ENCODE measurements at regions not wholly inside any gene's neighbourhood (a gene's known extent, or its start where the extent isn't known, plus 50 kb on each side); places are given as distances from the start of the nearest gene placed in this dataset.

DNA sequence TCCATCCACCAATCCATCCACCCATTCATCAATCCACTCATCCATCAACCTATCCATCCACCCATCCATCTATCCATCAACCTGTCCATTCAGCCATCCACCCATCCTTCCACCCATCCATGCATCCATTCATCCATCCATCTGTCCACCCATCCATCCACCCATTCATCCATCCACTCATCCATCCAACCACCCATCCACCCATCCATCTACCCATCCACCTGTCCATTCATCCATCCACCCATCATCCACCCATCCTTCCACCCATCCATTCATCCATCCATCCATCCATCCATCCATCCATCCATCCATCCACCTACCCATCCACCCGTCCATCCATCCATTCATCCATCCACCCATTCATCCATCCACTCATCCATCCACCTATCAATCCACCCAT, 195.8 kb downstream of the NXNL2 start:
- H3K36me3 ChIP-seq: no peaks in the 10 kb centered on the region
- DNase-seq: no peak
- TF ChIP-seq, protein P1, sequence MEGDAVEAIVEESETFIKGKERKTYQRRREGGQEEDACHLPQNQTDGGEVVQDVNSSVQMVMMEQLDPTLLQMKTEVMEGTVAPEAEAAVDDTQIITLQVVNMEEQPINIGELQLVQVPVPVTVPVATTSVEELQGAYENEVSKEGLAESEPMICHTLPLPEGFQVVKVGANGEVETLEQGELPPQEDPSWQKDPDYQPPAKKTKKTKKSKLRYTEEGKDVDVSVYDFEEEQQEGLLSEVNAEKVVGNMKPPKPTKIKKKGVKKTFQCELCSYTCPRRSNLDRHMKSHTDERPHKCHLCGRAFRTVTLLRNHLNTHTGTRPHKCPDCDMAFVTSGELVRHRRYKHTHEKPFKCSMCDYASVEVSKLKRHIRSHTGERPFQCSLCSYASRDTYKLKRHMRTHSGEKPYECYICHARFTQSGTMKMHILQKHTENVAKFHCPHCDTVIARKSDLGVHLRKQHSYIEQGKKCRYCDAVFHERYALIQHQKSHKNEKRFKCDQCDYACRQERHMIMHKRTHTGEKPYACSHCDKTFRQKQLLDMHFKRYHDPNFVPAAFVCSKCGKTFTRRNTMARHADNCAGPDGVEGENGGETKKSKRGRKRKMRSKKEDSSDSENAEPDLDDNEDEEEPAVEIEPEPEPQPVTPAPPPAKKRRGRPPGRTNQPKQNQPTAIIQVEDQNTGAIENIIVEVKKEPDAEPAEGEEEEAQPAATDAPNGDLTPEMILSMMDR (IDR thresholded peaks at IDR 0.05): no peak
- no peak for TF ChIP-seq POLR2A (IDR thresholded peaks at IDR 0.05)
- no peaks in the 10 kb centered on the region for H3K9me3 ChIP-seq
- H3K4me1 ChIP-seq: no peaks in the 10 kb centered on the region
- no peaks in the 10 kb centered on the region for H3K27me3 ChIP-seq
- intact Hi-C loops (cut with DNase I; ENCODE audit: low total_unique reads): no loop called here
- H3K27ac ChIP-seq: no peak overlapping the region
- no peak overlapping the region for H3K4me3 ChIP-seq

DNA sequence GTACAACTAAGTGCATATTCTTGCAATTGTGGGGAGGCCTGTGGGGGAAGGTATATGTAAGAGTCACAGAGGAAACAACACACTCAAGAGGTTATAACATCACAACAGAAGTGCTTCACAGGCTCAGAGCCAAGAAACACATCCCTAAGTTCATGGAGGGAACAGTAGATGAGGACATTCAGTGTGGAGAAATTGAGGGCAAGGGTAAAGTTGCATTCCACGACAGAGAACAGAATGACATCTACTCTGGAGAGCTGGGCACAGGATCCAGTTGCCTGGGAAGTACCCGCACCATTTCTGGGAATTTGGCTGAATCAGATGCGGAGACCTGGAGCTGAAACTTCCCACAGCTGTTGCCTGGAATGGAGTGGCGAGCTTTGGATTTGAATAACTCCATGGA, 197.2 kb downstream of the NXNL2 start:
- Histone ChIP-seq H3K27ac (no peak overlapping the region), H3K9me3 (no peaks in the 10 kb centered on the region), H3K4me1 (no peaks in the 10 kb centered on the region), H3K36me3 (no peaks in the 10 kb centered on the region), H3K4me3 (no peak overlapping the region), H3K27me3 (no peaks in the 10 kb centered on the region)
- intact Hi-C loops (cut with DNase I; ENCODE audit: low total_unique reads): no loop called here
- no peak for DNase-seq
- no peak for TF ChIP-seq POLR2A (IDR thresholded peaks at IDR 0.05)
- TF ChIP-seq, protein P1 (IDR thresholded peaks at IDR 0.05): no peak

DNA sequence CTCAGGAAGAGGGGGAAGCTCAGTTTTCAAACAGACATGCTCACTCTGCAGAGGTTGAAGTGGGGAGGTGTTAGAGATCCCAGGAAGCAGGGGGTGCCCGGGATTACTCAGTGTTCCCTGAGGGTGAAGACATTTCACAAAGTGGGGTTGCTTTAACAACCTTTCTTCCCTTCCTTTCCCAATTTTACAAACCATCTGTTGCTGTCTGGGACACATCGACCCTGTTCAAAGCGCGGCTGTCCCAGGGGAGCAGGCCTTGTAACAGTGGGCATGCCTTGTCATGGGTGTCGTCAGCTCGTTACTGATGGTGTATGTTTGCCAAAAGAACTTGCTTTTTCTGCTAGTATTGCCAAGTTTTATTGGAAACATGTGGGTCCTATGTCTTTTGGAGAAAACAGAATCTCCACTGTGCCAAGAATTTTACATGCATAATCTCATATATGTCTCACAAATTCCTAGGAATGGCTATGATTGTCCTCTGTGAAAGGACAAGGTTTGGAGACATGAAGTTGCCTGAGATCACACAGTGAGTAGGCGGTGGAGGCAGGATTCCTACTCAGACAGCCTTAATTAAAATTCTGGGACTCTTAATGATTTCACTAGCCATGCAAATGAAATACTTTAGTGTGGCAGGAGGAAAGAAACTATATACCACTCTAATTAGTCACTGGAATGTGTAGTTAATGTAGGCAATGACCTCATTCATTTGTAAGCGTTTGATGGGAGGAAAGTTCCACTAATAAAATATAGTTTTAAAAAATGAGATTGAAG, 198.9 kb downstream of the NXNL2 start:
- Histone ChIP-seq H3K4me3 (no peak overlapping the region), H3K4me1 (no peaks in the 10 kb centered on the region), H3K27ac (peak overlapping the region; percentile 34 to 42), H3K9me3 (no peaks in the 10 kb centered on the region), H3K27me3 (no peaks in the 10 kb centered on the region), H3K36me3 (no peaks in the 10 kb centered on the region)
- peak in 1 of 2 donors; percentile 43 for DNase-seq
- TF ChIP-seq, protein P1 (IDR thresholded peaks at IDR 0.05): no peak
- no peak for TF ChIP-seq POLR2A (IDR thresholded peaks at IDR 0.05)
- intact Hi-C loops (cut with DNase I; ENCODE audit: low total_unique reads): no loop called here

DNA sequence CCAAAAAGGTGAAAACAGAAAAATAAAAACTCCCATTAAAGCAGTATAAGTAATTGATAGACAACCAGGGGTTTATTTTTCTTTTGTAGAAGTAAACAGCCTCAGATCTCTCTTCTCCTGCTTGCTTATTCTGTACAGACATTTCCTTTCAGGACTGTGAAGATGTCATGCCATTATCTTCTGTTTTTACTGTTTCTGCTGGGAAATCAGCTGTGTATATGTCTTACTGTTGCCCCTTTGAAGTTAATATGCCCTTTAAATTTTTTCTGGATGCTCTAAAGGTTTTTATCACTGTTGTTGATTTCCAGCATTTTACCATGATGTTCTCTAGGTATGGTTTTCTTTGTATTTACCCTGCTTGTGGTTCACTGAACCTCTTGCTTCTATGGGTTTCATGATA, 199.5 kb downstream of the NXNL2 start:
- no peaks in the 10 kb centered on the region for H3K27me3 ChIP-seq
- H3K4me1 ChIP-seq: no peaks in the 10 kb centered on the region
- TF ChIP-seq POLR2A (IDR thresholded peaks at IDR 0.05): no peak
- TF ChIP-seq, protein P1 (IDR thresholded peaks at IDR 0.05): no peak
- H3K27ac ChIP-seq: peak overlapping the region; percentile 34 to 42
- H3K36me3 ChIP-seq: no peaks in the 10 kb centered on the region
- intact Hi-C loops (cut with DNase I; ENCODE audit: low total_unique reads): no loop called here
- H3K4me3 ChIP-seq: no peak overlapping the region
- no peak for DNase-seq
- H3K9me3 ChIP-seq: no peaks in the 10 kb centered on the region

DNA sequence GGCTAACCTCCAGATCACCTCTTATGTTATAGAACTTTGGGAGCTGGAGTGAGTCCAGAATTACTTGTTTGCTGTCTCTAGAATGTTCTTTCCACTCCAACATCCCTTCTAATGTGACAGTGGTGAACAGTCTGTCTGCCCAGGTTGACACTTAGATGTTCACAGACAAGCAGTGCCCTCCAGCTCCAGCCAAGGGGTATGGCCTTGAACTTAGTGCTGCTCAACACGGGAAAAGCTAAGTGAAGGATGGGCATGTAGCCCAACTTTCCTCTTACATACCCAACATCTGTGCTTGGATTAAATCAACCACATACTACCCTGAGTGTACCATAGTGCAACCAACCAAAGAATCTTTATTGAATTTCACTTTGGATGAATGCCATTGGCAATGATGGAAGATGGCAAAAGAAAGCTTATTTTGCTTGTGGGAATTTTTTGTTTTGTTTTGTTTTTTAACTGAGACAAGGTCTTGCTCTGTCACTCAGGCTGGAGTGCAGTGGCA, 201.2 kb downstream of the NXNL2 start:
- no peak overlapping the region for H3K27ac ChIP-seq
- H3K36me3 ChIP-seq: no peaks in the 10 kb centered on the region
- DNase-seq: no peak
- TF ChIP-seq, protein P1 (IDR thresholded peaks at IDR 0.05): no peak
- no peak for TF ChIP-seq POLR2A (IDR thresholded peaks at IDR 0.05)
- H3K27me3 ChIP-seq: no peaks in the 10 kb centered on the region
- intact Hi-C loops (cut with DNase I; ENCODE audit: low total_unique reads): no loop called here
- no peaks in the 10 kb centered on the region for H3K9me3 ChIP-seq
- H3K4me1 ChIP-seq: no peaks in the 10 kb centered on the region
- H3K4me3 ChIP-seq: no peak overlapping the region
